ENCODE measurements at regions not wholly inside any gene's neighbourhood (a gene's known extent, or its start where the extent isn't known, plus 50 kb on each side); places are given as distances from the start of the nearest gene placed in this dataset.
"Not testable (repeated sequence)": the region's sequence is repeated elsewhere in the genome, so short reads cannot be mapped to it uniquely, and the experiment has no call there.

DNA sequence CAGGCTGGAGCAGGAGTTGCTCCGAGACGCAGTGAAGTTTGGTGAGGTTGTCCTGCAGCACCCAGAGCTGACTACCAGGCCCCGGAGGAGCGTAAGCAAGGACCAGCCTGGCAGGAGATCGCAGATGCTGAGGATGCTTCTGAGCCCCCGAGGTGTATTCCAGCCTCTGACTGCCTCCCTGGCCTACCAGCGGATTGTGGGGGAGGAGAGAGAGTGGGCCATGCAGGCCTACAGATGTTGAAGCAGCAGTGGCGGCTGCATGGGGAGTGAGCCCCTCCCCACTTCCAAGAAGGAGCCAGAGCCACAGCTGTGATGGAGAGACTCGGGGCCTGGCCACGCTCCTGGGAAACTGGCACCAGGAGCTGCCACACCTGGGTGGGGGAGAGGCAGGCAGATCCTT lies 302.5 kb upstream of the PROK2 start:
- DNase-seq = no peak

DNA sequence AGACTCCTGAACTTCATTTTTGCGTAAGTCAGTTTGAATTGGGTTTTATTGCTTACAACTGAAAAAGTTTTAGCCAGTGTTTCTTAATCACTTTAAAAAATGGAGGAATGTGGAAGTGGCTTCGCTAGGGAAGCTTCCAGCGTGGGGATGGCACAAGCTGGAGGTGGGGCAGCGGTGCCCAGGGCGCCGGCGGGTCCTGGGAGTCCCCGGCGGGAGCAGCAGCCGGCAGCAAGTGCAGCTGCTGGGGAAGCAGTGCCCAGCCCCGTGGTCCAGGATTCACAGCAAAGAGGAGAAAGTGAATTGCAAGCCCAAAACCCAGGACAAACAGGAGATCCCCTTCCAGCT lies 301.8 kb upstream of the PROK2 start:
- no peak for DNase-seq

DNA sequence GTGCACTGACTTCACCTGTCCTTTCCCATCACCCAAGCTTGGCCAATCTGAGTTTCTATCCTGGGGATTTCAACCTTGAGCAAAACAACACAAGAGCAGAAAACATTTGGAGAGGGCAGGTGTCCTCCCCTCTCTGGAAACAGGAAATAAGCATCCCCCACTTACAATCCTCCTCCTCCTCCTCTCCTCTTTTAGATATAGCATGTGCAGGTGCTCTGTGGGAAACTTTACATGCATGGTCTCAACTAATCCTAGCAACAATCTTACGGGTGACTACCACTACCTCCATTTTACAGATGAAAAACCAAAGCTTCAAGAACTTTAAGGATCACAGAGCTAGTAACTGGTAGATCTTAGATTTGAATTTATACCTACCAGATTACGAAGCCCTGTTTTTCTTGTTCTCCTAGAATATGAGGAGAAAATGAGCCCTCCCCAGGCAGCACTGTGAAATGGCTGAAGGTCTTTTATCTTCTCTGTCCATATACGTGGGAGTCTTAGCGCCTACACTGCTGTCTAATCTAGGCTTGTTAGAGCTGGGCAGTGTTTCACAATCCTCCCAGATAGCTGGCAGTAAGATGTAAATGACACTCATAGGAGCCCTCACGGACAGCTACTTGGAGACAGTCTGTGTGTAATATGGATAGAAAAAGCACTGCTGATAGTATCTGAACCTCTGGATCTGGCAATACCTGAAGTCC lies 301.2 kb upstream of the PROK2 start:
- DNase-seq = no peak

DNA sequence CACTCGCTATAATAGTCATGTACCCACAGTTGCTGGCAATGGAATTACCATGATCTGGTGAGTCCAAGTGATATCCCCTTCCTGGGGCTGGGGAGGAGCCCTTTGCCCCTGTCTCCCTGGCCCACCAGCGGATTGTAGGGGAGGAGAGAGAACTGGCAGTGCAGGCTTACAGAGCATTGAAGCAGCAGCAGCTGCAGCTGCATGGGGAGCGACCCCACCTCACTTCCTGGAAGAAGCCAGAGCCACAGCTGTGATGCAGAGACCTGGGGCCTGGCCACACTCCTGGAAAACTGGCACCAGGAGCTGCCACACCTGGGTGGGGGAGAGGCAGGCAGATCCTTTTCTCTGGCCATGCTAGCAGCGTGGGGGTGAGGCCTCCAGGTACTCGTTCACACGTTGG lies 300.1 kb upstream of the PROK2 start:
- DNase-seq = no peak

DNA sequence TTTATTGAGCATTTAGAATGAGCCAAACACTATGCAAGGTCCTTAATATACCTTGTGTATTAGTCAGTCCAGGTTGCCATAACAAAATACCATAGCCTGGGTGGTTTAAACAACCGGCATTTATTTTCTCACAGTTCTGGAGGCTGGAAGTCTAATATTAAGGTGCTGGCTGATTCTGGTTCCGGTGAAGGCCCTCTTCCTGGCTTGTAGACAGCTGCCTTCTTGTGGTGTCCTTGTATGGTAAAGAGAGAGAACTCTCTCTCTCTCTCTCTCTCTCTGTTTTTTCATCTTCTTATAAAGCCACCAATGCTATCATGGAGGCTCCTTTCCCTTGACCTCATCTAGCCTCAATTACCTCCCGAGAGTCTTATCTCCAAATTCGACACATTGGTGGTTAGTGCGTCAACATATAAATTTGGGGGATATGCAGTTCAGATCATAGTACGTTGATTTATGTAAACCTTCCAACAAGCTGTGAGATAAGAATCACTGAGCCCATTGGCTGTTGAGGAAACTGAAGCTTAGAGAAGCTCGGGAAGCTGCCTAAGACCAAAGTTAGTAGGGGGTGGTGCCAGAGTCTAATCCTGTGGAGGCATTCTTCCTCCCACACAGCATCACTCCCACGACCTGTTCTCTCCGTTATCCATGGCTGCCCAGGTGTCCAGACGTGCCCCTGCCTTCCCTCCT lies 298.0 kb upstream of the PROK2 start:
- no peak for DNase-seq

DNA sequence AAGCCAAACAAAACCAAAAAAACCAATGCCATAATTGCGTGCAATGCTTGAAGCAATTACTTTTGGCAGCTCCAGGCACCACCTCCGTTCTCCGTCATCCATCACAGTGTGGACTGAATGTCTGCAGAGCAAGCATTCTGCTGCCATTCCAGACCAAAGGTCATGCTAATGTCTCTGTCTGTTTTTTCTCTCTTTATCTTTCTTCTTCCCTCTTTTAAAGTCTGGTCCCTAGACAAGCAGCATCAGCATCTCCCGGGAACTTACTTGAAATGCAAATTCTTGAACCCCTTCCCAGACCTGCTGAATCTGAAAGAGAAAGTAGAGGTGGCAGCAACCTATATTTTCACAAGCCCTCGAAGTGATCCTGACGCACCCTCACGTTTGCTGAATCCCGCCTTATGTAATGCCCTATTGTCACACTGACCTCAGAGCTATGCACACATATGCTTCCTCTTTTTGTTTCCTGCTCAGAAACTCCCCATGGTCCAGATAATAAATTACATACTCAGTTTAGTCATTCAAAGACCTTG lies 297.3 kb upstream of the PROK2 start:
- DNase-seq = no peak

DNA sequence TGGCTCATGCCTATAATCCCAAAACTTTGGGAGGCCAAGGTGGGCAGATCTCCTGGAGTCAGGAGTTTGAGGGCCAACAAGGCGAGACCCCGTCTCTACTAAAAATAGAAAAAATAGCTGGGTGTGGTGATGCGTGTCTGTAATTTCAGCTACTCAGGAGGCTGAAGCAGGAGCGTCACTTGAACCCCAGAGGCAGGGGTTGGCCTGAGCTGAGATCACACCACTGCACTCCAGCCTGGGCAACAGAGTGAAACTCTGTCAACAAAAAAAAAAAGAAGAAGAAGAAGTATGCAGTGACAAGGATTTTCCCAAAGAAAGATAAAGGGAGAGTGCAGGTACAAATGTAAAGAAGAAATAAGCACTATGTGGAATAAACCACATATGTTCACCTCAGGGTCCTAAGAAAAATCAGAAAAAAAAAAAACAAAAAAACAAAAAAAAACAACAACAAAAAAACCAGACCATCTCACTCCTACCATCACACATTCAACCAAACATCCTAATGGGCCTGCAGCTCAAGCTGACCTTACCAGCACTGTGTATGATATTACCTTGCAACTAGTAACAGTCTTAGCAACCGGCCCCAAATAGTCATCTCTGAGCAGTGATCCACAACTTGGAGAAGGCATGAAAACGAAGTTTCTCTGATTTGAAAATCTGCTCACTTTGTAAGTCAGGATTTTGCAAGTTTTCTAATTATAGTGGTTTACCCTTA lies 296.7 kb upstream of the PROK2 start:
- DNase-seq = no peak

DNA sequence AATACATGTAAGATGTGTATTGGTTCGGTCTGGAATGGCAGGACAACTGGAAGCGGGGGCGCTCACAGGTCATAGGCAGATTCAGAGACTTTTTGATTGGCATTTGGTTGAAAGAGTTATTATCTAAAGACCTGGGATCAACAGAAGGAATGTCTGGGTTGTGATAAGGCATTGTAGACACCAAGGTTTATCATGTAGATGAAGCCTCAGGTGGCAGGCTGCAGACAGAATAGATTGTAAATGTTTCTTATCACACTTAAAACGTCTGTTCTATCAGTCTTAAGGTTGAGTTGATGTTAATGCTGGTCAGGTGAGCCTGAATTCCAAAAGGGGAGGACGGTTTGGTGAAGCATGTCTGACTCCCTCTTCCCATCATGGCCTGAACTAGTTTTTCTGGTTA lies 295.9 kb upstream of the PROK2 start:
- DNase-seq = no peak

DNA sequence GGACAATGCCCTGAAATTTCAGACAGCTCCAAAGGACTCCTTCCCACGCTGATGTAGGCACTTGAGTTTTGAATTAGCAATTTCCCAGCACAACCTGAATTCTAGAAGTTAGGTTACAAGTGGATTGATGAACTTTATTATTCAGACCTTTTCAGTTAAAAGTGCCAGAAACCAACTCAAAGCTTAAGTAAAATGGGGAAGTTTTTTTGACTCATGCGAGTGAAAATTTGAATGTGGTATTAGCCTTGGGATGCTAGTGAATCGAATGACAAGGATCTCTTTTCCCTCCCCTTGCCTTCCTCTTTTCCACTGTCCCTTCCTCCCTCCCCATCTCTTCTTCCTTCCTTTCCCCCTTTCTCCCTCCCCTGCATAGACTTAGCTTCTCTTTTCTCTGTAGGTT lies 295.1 kb upstream of the PROK2 start:
- no peak for DNase-seq

DNA sequence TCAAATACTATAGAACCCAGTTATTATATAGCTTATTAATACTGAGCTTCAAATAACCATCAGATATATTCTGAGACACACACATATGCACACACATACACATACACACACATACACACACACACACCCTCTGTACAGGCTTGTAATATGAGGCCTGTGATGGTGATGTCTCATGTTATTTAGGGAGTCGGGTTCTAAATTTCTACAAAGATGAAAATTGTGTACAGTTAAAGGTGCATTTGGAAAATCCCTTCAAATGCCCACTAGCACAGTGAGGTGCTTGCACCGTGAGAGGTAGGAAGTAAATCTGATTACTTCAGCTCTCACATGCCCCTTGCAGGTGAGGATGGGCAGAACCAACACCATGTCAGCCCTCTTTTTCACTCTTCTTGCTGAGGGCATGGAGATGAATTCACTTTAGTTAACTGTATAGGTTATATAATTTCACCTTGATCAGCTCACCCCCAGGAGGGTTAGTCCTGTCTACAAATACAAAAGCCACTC lies 294.5 kb upstream of the PROK2 start:
- DNase-seq = no peak

DNA sequence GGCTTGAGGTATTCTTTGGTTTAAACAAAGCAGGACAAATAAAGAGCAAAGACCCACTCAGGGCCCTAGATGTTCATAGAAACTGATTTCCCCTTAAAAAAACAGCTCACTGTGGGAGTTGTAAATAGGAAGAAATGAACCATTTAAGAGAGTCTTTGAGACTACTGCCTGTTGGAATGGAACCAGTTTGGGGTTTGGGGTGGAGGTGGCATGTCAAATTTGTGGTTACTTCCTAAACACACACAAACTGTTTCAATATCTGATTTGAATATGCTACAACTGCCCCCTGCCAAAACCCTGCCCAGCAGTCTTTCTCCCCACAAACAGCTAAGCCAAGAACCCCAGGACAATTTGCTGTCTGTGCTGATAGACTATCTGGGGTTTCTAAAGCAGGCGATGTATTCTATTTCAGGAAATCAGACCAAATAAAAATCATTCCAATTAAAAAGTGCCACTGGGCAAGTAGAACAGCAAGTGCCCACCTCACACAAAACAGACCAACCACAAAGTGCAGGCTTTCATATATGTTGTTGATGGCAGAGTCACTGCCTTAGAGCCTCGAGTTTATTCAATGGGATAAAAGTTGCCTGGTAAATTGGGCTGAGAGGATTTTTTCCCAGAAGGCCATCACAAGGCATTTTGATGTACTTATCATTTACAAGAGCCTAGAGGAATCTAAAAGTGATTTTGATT lies 293.9 kb upstream of the PROK2 start:
- no peak for DNase-seq

DNA sequence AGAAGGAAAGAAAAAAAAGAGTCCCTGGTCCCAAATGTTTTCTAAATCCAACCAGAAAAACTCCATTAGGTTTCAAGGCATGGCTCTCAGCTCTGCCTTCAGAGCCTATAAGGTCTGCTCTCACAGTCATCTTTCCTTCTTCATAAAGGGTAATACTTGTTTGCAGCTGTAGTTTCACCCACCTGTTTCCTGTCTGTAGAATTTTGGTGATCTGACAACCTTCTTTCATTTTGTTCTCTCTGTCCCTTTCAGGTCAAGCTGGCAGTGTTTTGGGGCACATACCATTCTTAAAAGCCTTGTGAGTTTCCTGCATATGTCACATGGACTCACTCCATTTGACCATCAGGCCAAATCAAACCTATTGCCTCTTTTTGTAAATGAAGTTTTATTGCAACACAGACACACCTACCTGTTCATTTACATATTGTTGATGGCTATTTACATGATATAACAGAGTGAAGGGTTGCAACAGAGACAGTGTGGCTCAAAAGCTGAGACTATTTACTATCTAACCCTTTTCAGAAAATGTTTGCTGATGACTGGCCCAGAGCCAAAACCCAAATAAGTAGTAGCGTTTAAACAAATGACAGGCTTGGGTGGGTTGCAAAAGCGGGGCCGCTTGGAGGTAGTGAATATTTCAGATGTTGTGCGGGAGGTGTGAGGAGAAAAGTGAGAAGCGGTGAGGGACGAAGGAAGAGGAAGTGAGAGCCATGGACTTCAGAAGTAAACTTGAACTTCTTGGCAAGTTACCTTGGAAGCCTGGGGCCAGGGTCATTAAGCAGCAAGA lies 292.7 kb upstream of the PROK2 start:
- no peak for DNase-seq

DNA sequence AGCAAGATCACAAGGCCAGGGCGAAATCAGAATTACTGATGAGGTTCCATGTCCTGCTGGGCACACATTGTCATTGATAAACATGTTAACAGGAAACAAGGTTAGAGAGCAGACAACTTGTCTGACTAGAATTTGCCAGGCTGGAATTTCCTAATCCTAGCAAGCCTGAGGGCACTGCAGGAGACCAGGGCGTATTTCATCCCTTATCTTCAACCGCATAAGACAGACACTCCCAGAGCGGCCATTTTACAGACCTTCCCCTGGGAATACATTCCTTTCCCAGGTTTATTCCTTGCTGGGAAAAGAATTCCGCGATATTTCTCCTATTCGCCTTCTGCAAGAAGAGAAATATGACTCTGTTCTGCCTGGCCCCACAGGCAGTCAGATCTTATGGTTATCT lies 290.9 kb upstream of the PROK2 start:
- not testable (repeated sequence) for DNase-seq

DNA sequence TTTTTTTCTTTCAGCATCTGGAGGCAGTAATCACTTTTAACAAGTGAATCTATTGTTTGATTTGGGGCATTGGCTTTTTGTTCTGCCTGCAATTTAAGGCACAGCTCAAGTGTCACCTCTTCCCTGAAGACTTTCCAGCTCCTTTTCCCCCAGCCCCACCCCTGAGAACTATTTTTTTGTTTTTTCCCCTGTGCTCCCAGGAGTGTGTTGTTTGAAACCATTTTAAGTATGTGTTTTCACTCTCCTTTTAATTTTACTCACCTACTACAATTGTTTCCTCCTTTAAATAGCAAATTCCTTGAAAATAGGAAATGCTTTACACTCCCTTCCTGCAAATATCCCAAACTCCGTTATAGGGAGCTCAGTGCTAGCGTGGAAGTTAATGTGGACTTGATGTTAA lies 286.7 kb upstream of the PROK2 start:
- no peak for DNase-seq

DNA sequence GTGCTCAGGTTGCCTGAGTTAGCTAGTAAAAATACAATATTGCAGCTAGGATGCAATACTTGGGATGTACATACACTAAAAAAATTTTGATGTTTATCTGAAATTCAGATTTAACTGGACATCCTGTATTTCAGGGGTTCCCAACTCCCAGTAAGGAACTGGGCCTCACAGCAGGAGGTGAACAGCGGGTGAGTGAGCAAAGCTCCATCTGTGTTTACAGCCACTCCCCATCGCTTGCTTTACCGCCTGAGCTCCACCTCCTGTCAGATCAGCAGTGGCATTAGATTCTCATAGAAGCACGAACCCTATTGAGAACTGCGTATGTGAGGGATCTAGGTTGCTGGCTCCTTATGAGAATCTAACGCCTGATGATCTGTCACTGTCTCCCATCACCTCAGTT lies 285.1 kb upstream of the PROK2 start:
- no peak for DNase-seq

DNA sequence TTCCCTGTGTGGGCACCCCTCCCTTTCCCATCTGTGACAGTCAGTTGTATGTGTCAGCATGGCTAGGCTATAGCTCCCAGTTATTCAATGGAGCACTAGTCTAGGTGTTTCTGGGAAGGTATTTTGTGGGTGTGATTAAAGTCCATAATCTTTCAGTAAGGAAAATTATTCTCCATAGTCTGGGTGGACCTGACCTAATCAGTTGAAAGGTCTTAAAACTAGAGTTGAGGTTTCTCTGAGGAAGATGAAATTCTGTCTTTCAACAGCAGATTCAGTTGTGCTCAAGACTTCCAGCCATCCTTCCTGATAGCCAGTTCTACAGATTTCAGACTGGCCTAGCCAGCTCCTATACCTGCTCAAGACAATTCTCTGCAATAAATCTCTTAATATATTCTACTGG lies 284.6 kb upstream of the PROK2 start:
- no peak for DNase-seq

DNA sequence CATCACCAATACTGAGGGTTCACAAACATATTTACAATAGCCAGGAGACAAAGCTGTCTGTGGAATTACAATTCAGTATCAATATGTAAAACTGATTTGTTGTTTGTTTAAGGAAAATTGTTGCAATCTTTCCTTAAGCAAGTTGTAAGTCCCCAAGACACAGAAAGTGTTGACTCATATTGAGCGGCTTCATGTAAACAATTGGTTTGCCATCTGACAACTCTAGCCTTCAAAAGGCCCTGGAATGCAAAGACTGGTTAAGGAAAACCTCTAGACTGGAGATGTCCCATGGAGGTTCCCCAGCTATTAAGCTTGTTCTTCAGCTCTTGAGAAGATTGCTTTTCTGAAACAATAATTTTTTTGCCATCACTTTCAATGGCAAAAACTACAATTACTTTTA lies 283.7 kb upstream of the PROK2 start:
- DNase-seq = no peak

DNA sequence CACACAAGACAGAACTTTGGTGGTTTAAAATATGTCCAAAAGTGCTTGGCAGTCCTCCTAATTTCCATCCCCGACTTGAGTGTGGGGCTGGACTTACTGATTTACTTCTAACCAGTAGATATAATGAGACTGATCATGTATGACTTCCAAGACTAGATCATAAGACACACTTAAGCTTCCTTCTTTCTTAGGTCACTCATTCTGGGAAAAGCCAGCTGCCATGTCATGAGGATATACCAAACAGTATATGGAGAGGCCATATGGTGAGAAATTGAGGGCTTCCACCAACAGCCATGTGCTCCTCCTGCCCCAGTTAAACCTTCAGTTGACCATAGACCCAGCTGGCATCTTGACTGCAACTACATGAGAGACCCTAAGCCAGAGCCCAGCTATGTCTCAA lies 282.8 kb upstream of the PROK2 start:
- DNase-seq = no peak

DNA sequence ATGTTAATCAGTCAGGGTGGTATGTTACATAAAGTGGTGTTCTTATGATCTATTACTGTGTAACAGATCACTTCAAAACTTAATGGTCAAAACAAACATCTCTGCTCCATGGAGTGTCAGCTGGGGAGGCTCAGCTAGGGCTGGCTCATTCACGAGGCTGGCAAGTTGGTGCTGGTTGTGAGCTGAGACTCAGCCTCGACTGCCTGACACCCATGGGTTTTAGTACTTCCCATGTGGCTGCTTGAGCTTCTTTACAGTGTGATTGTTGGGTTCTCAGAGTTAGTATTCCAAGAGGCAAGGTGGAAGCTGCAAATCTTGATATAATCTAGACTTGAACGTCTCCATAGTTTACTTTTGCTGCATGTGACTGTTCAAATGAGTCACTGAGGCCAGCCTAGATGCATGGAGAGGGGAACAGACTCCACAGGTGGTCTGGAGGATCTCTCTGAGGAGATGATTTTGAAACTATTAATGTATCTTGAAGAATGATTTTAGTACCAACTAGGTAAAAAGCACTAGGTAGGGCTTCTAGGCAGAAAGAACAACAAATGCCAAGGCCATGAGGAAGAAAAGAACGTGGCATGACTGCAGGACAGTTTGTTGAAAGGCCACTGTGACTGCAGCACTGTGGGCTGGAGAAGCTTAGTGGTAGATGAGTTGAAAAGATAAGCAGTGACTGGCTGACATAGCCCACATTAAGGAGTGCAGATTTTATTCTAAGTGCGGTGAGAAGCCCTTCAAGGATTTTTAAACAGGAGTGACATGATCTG lies 281.1 kb upstream of the PROK2 start:
- DNase-seq = no peak

DNA sequence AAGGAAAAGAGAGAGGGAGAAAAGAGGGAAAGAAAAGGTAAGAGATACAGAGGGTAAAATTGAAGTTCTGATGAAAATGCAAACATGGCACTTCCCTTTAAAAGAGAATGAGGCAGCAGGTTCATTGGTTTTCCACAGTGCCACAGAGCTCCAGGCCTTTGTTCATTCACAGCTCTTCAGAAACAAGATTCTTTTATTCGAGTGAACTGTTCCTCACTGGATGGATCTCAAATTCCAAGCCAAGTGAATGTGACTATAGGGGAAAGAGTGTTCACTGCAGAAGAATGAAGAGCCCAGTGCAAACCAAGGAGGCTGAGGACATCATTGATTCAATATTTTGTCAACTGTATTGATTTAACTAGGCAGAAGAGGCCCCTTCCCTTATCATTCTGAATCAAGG lies 280.3 kb upstream of the PROK2 start:
- no peak for DNase-seq

DNA sequence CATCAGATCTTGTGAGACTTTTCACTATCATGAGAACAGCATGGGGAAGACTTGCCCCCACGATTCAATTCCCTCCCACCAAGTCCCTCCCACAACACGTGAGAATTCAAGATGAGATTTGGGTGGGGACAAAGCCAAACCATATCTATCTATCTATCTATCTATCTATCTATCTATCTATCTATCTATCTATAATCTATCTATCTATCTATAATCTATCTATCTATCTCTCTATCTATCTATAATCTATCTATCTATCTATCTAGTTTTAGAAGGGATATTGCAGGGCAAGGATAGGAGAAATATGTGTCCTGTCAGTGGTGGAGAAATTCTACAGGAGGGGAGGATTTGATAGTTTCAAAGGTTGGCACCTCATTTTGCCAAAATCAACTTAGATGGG lies 279.8 kb upstream of the PROK2 start:
- not testable (repeated sequence) for DNase-seq

DNA sequence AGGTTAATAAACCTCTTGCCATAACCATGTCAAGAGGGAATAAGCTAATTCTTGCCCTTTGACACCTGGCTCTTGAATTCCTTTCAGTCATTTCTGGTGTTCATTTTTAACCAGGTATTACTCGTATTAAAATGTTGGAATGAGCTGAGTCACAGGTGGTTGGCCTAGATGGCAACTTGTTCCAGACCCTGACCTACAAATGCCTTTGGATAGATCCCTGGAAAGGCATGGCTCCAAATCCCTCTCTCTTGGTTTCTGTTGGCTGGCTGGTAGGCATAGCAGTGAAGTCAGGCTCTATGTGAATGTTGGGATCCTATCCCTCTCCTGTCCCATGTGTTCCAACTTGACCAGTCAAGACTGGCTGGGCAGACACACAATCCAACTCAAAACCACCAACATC lies 277.1 kb upstream of the PROK2 start:
- DNase-seq = no peak

All from activated CD4-positive, CD25-positive, alpha-beta regulatory T cell treated with anti-CD3 and anti-CD28 coated beads, Interleukin-2, amount 50 U/mL, for 72 hours (primary cell).